SW480 (cell line): ENCODE measurements at regions not wholly inside any gene's neighbourhood (a gene's known extent, or its start where the extent isn't known, plus 50 kb on each side); places are given as distances from the start of the nearest gene placed in this dataset.

Source experiments
- DNase-seq: peaks from one replicate; pipeline ENCODE4 v3.0.0-alpha.2; 2016; ENCODE audit warnings: low spot score

DNA sequence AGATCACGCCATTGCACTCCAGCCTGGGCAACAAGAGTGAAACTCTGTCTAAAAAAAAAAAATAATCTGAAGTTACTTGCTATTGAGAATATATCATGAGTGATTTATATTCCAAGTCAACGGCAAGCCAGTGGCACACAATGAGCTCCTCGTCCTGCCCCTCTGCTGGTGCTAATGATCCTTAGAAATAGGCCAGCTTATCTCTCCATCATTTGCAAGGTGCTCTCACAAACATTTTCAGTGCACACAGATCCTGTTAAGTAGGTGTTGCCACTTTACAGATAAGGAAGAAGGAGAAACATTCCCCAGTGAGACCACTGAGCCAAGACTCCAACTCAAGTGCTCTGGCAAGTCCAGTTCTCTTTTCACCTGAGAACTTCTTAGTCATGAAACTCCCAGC, 91.3 kb upstream of the GPR45 start:
- no peak for DNase-seq

DNA sequence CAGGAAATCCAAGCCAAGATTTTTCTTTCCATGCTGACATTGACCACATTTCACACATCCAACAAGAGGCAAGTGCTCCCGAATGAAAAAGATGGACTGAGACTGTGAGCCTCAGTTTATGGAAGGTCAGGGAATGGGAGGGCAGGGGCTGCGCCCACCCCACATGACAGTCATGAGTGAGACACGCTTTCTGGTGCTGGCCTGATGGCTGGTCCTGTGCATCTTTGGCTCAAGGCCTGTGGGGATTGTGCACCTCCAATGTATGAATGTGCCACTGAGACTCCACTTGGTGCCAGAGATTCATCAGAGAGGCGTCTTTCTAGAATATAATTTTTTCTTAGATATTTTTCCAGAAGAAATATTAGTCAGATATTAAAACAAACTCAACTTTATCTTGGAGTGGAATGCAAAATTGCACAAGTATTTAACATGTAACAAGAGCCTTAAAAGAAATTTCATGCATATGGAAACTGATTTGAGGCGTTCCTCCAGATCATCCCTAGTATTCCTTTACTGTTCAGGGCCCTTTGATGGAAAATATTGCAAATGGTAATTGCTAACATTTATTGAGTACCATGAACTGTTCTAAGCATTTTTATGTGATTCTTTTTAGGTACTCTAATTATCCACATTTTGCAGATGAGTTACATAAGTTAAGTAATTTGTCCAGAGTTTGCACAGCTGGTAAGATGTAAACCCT, 87.3 kb upstream of the GPR45 start:
- no peak for DNase-seq

DNA sequence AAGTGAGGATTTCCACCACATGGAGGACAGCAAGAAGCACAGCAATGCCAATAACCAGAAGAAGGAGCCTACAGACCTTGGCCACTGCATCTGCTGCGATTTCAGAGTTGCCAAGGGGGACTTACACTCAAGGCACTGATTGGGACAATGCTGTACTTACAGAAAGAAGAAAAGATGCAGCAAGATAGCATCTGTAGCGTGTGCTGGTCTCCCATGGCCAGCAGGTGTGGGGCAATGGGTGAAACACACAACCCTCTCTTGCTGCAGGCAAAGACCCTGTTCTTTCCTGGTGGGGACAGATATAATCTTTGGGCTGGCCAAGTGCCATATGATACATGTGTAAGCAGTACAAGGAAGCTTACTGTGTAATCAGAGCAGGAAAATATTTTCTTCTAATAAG, 85.4 kb upstream of the GPR45 start:
- DNase-seq = no peak

DNA sequence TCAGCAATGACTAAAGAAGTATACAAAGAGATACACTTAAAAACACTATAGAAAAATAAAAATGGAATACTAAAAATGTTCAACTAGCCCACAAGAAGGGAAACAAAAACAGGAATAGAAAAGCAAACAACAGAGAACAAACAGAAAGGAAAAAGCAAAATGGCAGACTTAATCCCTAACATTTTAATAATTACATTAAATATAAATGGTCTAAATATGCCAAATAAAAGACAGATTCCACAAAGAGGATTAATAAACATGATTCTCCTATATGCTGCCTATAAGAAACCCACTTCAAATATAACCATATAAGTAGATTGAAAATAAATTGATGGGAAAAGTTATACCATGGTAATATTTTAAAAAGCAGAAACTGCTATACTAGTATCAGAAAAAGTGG, 83.5 kb upstream of the GPR45 start:
- no peak for DNase-seq

DNA sequence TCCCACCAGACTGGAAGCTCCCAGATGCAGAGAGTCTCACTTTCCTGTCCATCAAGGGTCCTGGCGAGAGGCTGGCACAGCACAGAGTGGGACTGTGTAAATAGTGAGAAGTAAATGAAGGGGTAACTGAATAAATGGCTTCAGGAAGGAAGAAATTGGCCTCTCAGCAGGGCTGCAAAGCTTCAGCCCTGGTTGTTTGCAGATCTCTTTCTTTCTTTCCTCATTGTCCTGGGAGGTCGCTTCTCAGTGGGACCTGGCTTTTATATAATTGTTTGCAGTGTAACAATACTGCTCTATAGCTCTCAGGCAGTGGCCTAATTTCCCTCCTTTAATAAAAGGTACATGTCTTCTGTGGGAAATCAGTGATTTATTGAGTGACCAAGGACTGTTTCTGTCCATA, 74.9 kb upstream of the GPR45 start:
- no peak for DNase-seq

DNA sequence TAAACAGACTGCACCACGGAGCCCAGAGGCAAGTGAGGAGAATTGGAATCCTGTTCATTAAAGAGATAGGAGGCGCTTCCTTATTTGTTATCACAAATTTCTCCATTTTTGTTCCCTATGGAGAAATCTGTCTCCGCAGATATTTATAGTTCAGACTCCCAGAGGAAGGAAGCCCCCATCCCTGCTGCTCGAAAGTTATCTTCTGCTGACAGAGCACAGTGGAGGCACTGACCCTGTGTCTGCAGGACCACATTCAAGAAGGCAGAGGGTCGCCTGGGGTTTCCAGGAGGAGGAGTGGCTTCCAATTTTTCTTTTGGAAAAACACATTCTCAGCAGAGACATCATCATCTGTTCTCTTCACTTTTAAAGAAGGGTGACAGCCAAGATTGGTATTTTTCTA, 73.0 kb upstream of the GPR45 start:
- DNase-seq = no peak

DNA sequence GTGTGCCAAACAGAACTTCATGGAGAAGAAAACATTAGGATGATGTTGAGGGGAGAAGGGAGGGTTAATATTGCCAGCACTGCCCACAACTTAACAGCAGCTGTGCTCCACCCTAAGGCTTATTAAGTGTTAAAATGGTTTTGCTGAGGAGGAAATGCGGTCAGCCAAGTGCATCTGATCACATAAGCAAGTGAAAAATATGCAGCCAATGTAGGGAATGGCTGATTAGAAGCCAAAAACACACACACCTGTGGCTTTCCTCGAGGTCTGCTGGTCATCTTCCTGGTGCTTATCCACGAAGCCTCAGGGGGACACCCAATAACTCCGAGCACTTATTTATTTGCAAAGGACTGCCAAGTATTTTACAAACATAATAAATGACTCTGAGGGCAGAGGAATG, 66.3 kb upstream of the GPR45 start:
- DNase-seq = peak; percentile 10

DNA sequence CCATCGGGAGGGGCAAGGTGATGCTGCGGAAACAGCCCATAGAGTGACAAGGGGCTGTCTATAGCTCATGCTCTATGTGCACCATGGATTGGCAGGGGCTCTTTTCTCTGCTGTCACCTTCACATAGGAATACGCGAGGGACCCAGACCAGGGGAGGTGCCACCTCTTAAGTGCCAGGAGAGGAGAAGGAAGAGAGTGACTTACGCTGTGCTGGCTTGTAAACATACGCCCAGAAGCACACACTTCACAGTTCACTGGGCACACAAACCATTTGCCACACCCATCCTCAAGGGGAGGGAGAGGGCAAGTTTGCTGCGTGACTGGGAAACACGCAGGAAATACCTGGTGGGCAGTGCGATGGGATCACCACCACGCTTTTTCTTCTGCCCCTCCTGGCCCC, 65.1 kb upstream of the GPR45 start:
- peak; percentile 14 for DNase-seq

DNA sequence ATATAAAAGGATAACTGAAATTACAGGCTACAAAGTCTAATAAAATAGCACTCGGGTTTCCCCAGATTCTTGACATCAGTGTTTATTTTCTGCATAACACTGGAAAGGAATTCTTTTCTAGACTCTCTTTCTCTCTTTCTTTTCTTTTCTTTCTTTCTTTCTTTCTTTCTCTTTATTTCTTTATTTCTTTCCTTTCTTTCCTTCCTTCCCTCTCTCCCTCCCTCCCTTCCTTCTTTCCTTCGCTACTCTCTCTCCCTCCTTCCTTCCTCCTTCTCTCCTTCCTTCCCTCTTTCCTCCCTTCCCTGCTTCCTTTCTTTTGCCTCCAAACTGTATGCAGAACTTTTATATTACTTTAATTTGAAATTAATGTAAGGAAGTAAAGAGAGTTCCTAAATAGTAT, 64.5 kb upstream of the GPR45 start:
- DNase-seq = no peak

DNA sequence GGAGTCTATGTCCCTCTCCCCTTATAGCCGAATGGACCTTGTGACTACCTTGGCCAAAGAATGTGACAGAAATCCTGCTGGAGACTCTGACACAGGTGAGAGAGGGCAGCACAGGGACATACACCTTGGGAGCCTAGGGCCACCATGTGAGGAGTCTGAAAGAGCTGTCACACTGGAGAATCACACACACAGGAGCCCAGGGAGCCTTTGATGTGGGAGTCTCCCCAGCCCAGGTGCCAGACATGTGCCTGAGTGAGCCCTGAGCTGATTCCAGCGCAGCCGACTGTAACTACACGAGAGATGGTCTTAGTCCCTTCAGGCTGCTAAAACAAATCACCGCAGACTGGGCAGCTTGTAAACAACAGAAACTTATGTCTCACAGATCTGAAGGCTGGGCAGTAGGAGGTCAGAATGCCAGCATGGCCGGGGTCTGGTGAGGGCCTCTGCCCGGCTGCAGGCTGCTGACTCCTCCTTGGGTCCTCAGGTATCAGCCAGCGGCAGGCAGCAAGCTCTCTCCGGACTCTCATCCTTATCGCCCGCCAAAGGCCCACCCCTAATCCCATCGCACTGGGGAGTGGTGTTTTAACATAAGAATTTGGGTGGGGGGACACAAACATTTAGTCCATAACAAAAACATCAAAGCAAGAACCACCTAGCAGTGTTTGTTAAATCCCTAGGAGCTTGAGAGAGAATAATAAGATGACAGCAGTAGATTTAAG, 63.8 kb upstream of the GPR45 start:
- DNase-seq = peak; percentile 52

DNA sequence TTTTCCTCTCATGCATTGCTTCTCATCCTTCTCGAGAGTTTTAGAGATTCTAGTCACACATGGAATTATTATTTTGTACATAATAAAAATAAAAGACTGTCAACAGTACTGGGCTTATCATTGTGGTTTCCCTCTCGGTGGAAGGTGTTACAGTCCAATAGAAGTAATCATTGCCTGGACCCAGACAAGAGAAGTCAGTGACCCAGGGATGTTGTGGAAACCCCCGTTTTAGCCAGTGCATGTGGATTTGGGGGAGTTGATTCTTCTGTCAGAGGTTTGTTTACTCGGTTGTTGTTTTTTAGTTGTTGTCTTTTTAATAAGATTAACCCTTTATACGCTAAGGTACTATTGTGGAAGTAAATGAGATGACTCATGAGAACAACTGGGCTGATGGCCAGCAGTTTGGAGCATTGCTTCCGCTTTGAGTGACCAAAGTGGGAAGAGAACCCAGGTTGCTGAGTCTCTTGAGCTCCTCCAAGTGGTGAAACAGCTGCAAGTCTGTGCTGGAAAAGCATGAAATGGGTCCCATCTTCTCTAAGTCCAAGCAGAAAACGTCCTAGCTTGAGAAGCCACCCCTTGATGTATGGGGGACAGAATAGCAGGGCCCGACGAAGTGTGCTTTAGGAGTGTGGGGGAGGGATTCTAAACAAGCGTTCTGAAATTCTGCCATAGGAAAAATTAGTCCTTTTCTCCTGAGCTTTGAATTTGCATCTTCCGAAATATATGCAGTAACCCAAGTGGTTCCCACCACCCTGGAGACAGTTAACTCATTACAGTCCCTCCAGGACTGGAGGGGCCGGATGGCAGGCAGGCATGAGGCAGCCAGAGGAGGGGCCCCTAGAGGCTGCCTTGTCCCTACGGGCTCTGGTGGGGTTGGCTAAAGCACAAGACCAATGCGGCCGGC, 61.8 kb upstream of the GPR45 start:
- DNase-seq = peak; percentile 81

DNA sequence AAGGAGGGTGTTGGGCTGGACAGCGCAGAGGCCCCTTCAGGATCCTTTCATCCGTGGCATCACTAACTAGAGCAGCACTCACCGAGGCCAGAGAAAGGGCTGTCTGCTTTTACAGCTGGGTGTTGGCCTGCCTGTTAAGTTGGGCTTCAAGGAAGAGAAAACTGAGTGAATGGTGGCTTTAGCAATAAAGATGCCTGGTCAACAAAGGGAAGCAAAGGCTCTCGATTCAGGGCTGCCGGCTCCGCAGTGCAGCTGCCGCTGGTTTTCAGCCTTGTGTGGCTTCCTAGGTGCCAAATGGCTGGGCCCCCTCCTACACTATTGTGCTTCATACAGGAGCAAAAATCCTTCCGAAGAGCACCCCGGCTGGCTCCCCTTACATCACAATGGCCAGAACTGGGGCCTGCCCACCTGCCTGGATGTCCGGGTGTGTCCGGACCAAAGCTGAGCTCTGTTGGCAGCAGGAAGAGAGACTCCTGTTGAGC, 61.0 kb upstream of the GPR45 start:
- DNase-seq = no peak

DNA sequence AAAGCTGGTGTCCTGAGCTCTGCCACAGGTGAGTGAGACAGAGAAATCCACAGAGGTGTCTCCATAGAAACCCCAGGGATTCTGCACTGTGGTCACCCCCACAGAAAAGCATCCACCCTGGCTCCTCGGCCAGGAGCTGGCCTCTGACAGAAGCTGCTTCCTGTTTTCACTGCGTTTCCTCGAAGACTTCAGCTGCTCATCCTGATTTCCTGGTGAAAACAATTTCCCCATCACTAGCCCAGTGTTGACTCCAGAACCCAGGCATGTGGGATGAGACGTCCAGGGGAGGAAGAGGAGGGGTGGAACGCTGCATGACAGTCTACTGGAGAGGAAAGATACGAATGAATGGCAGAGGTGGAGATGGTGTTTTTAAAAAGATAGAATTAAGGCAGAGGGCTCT, 60.3 kb upstream of the GPR45 start:
- no peak for DNase-seq

DNA sequence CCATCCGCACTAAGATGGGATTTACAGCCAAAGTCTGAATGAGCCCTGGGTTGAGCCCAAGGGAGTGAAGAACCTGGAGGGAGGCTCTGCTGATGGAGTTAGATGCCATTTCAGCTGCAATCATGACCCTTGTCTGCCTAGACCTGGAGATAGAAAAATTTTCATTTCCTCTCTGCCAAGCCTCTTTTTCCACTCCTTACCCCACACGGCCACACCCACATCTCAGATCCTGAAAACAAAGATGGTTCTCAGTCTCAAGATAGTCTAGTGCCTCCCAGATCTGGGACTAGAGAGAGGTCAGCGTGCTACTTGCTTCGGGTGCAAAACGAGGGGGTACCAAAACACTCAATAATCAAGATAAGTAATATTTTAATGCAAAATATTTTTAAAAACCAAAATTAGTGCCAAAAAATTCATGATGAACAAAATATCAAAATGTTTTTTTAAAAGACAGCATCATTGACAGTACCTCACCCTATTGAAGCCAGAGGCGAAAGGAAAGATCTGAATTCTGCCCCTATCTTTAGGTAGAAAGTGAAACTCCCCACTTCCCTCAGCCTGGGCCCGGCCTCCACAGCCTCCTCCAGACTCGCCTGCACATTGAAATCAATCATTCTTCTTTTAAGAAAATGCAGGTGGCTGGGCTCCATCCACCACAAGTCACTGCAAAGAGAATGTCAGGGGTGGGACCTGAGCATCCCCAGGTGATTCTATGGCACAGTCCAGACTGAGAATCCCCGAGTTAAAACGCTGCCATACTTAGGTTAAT, 57.8 kb upstream of the GPR45 start:
- DNase-seq = no peak

DNA sequence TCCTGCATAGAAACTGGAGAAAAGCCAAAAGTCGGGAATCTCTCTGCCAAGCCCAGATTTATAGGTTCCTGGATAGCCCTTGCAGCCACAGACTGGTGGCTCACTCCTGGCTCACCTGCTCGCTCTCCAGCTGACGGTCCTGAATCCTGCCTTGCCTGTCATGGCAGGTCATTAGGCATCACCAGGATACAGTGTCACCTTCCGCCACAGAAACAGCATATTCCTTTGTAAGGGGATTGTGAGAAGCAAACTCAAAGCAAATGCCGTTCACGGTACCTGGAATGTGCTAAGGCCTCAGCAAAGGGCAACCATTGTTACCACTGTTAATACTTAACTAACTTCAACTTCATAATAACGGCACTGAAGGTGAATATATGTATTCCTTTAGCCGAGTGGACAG, 57.1 kb upstream of the GPR45 start:
- no peak for DNase-seq

DNA sequence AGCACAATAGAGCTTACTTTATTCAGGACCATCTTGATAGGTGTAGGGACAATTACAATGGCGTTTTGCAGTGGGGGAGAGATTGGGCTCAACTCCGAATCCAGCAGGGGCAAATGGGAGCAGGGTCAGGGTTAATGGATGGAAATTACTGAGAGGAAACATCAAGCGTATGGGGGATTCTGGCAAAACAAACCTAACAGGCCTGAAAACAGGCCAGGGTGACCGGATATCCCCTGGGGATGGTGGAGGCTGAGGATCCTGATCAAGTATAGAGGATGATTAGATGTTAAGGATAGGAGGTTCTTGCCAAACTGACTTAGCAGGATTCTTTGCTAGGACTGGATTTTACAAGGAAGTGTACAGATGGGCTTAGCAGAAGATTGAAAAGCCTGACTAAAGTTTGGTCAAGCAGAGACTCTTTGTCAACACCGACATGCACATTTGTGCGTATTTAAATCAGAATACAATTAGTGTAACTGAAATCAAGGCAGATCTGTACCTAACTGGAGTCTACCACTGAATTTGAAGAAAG, 54.5 kb upstream of the GPR45 start:
- no peak for DNase-seq

DNA sequence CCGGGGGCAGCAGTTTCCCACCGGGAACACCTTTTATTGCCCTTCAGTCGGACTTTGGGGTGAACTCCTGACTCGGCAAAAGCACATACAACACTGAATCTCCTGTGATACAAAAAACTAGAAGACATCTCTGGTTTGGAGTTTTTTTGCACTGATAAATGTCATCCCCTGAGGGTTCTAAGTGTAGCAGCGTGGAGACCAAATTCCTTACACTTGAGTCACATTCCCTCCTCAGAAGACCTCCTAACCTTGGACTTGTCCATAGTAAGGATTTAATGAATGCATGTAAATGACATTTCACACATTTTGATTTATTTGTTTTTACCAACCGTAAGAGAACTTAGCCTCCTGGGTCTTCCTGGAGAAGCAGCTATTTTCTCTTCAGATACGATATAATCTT, 54.0 kb upstream of the GPR45 start:
- no peak for DNase-seq

DNA sequence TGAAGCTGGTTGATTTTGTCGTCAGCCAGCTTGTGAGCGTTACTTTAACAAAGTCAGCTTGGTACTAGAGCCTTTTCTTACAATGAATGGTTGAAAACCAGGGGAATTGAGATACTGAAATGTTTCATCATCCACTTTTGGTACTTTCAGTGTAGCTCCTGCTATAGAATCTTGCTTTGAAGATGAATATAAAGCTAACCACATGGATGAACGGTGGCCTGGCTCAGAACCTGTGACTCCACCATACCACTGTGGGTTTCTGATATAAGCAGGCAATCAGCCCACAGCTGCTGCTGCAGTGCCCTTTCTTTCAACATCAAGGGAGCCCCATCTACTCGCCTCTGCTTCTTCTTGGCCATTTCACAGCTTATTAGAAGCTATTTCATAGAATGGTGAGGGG, 53.2 kb upstream of the GPR45 start:
- no peak for DNase-seq
